Prostate gland (tissue), 2 donors: ENCODE measurements at regions not wholly inside any gene's neighbourhood (a gene's known extent, or its start where the extent isn't known, plus 50 kb on each side); places are given as distances from the start of the nearest gene placed in this dataset.

Source experiments
- POLR2A ChIP-seq: fragments of 450-650 bp; IDR thresholded peaks from one replicate; pipeline ENCODE4 v1.6.1; 2016; ENCODE audit warnings: antibody characterized with exemption, mild to moderate bottlenecking
- POLR2AphosphoS5 ChIP-seq: sonication (generic); formaldehyde crosslinking; IDR thresholded peaks from one replicate; pipeline ENCODE4 v1.6.1; 2017; ENCODE audit warnings: antibody characterized with exemption
- TF ChIP-seq, protein P1 (sequence below), 4 experiments: fragments of 200-600 bp in 2 of 4; fragments of 450-650 bp in 2 of 4; sonication (generic) in 2 of 4; IDR thresholded peaks; 1 replicate in 3 of 4; 2 replicates in 1 of 4; pipeline ENCODE4 v1.5.1; 2016 to 2019; ENCODE audit warnings: antibody characterized with exemption in 4 of 4, mild to moderate bottlenecking in 2 of 4, moderate library complexity in 2 of 4

DNA sequence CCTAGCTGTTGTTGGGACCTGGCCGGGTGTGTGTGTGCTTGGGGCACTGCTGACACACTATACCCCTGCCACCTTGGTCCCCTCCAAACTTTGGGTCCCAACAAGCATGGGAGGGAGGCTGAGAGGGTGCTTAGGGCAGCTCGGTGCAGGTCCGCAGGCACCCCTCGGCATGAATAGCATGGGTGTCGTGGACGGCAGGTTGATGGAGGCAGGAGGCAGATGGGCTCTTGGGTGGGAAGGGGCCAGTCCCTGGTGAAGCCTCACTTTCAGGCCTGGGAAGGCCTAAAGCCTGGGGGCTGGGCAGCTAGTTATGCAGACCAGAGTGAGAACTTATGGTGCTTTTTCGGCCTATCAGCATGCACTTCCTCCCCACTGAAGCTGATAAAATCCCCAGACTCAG, 164.2 kb downstream of the CDH19 start:
- TF ChIP-seq, protein P1, sequence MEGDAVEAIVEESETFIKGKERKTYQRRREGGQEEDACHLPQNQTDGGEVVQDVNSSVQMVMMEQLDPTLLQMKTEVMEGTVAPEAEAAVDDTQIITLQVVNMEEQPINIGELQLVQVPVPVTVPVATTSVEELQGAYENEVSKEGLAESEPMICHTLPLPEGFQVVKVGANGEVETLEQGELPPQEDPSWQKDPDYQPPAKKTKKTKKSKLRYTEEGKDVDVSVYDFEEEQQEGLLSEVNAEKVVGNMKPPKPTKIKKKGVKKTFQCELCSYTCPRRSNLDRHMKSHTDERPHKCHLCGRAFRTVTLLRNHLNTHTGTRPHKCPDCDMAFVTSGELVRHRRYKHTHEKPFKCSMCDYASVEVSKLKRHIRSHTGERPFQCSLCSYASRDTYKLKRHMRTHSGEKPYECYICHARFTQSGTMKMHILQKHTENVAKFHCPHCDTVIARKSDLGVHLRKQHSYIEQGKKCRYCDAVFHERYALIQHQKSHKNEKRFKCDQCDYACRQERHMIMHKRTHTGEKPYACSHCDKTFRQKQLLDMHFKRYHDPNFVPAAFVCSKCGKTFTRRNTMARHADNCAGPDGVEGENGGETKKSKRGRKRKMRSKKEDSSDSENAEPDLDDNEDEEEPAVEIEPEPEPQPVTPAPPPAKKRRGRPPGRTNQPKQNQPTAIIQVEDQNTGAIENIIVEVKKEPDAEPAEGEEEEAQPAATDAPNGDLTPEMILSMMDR (IDR thresholded peaks at IDR 0.05), result no peak
- TF ChIP-seq POLR2A (no peak), POLR2AphosphoS5 (no peak)
